GM12872 (cell line): ENCODE measurements at regions not wholly inside any gene's neighbourhood (a gene's known extent, or its start where the extent isn't known, plus 50 kb on each side); places are given as distances from the start of the nearest gene placed in this dataset.
A peak's percentile ranks its signal among the peaks of the same experiment; 100 is the strongest.

Source experiments
- TF ChIP-seq, protein P1 (sequence below): IDR thresholded peaks from 3 replicates; pipeline ENCODE4 v1.5.1; 2011; ENCODE audit warnings: low read depth, mild to moderate bottlenecking, low read length, moderate library complexity; ENCODE audit not compliant: insufficient read depth

DNA sequence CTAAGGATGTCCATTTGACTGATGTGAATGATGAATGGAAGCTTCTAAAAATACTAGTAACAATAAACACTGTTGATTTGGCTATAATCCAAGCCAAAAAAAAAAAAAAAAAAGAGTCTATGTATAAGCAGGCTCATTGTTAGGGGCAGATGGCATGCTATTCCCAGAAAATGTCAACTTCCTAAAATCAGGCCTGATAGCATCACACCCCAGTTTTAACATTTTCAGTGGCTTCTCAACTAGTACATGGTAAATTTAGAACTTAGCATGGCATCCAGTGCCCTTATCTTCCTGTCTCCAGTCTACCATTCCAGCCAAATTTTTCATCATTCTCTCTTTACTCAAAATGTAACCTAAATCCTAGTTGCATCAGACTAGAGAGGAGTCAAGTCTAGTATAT is 288.2 kb upstream of the ZNF385D start:
- TF ChIP-seq, protein P1, sequence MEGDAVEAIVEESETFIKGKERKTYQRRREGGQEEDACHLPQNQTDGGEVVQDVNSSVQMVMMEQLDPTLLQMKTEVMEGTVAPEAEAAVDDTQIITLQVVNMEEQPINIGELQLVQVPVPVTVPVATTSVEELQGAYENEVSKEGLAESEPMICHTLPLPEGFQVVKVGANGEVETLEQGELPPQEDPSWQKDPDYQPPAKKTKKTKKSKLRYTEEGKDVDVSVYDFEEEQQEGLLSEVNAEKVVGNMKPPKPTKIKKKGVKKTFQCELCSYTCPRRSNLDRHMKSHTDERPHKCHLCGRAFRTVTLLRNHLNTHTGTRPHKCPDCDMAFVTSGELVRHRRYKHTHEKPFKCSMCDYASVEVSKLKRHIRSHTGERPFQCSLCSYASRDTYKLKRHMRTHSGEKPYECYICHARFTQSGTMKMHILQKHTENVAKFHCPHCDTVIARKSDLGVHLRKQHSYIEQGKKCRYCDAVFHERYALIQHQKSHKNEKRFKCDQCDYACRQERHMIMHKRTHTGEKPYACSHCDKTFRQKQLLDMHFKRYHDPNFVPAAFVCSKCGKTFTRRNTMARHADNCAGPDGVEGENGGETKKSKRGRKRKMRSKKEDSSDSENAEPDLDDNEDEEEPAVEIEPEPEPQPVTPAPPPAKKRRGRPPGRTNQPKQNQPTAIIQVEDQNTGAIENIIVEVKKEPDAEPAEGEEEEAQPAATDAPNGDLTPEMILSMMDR = no peak

DNA sequence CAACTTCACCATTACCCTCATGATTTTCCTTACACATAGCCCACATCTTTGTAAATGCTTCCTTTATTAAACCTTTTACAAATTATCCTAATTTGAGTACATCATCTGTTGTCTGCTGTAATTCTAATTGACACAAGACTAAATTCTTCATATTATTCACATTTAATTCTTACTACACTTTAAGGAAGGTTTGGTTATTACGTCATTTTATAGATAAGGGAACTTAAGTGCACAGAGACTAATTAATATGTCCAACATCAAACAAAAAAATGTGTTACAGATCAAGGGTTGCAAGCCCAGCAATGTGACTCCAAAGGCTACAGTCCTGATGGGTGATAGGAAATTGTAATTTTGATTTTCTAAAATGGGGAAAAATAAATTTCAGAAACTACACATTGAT is 289.1 kb upstream of the ZNF385D start:
- TF ChIP-seq, protein P1 = no peak

DNA sequence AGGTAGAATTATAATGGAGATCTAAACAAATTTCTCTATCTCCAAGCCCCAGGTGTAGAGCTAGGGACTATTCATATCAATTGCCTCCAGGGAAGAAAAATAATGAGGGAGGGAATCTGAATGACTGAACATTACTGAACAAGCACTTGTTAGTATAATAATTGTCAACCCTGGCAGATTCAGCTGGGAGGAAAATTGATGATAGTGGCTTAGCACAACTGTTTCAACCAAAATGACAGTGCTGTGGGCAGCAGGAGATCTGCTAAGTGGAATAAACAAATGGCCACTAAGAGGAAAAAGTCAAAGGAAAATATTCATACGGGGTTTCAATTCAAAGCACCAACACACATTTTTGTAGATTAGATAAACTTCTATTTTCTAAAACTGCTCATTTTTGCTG is 294.9 kb upstream of the ZNF385D start:
- TF ChIP-seq, protein P1 = no peak

DNA sequence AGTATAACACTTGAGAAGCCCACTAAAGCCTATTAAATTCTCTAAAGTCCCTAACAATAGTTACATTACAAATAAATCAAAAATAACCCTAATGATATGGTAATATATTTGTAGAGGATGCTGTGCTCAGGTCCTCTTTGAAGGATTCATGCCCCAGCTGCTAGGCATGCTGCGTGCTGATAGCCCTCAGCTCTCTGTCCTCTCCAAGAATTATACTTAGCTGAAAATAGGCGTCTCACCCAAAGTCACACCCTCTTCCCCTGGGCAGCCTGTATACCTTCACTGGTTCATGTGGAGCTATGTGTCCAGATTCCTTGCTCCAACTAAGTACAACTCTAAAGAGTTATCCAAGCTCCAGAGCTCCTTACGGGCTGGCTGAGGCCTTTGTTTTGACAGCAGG is 312.5 kb upstream of the ZNF385D start:
- TF ChIP-seq, protein P1 = no peak

DNA sequence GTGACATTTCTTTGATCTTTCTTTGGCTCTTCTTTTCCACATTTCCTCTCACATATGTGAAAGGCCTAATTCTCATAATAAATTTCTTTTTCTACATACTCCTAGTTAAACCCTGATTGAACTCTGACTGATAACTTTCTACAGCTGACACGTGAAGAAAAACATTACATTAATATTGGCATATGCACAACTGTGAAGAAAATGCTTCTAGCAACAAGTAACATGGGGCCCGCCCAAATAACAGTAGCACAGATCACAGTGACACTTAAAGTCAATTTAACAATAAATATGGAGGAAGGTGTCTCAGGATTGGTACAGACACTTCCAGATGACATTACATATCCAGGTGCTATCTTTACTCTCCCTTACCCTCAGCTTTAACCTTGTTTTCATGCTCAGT is 317.6 kb upstream of the ZNF385D start:
- TF ChIP-seq, protein P1 = no peak

DNA sequence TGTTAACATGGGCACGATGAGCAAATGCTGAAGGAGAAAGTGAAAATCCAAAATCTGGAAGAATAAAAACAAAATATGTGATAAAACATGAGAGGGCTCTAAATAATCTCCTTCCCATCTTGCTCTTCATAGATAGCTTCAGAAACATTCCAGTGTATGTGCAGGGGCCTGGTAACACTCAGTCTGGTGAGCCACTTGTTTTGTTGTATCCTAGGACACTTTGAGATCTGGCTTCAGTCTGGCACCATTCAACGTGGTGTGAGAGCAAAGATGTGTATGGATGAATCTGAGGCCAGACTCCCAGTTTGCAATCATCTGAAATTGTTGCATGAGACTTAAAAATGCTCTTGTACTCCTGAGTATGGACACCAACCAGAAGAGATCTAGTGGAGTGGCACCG is 337.2 kb upstream of the ZNF385D start:
- TF ChIP-seq, protein P1 = no peak

DNA sequence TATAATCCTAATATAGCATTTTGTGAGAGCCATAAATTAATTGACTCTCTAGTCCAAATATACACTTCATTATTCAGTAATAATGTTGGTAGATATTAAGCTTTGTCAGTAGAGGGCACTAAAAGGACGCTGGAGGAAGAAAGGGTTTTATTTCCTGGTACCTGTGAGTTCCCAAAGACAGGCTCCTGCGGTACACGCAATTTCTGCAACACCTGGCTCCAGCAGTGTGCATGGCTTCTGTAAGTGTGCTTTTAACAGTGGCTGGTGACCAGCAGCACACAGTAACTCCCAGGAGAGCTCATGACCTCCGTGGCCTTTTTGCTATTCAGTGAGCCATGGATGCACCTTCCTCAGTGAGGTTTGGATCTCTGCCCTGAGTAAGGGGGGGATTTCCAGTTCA is 338.3 kb upstream of the ZNF385D start:
- TF ChIP-seq, protein P1 = peak; percentile 55

DNA sequence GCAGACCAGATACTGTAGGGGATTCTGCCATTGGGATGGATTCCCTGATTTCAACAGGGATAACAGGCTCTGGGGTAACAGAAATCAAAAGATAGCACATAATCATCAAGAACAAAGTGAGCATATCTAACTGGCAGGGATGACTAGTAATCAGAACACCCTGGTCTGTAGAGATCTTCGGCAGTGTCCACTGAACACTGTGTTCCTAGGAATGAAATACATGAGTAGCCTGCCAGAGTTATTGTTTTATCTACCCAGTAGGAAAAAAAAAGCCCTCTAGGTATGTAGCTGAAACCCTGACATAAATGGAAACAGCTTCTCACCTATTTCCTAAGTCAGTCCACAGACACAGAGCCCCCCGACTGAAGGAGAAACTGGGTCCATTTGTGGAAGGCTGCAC is 340.3 kb upstream of the ZNF385D start:
- TF ChIP-seq, protein P1 = no peak
